Stimulated activated CD8-positive, alpha-beta memory T cell treated with anti-CD3 and anti-CD28 coated beads, Interleukin-12 subunit alpha, Interleukin-12 subunit beta, amount 100 ng/mL, for 1 hour (primary cell): ENCODE measurements at regions not wholly inside any gene's neighbourhood (a gene's known extent, or its start where the extent isn't known, plus 50 kb on each side); places are given as distances from the start of the nearest gene placed in this dataset.

ENCODE experiments used
- DNase-seq: peaks from one replicate; pipeline ENCODE4 v3.0.0-alpha.2; 2020; ENCODE audit warnings: low read depth

DNA sequence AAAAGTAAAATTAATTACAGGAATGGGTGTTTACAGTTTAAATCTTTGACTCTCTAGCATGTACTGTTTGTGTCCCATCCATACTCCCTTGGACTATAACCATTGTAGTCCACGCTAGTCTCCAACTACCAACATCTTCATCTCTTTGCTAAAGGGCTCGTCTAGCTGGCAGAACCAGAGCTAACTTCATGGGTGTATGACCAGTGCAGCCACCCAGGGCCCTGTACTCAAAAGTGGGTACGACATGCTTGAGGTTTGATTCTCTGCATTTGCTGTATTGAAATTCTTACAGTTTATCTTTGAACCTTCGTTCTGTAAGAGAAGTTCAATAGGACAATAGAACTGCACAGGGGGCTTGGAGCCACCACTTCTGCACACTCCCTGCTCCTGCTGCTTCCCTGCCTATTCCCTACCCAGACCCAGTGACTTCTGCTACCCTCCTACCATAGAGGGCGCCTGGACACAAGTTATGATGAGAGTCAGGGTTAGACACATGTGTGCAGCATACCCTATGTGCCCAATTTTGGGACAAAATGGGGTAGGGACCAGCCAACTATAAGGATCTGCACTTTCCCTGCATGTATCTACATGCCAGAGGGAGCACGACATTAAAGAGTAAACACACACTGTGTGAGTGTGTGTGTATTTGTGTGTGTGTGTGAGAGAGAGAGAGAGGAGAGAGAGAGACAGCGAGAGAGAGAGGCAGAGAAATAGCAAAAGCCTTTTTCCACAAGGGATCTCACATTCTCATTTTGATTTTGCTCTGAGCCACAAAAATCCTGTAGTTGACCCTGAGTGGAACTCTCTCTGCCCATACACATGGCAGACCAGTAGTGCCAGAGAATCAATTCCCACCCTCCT, 59.0 kb upstream of the NECTIN3 start:
- no peak for DNase-seq
